DMS 273 (cell line): ENCODE measurements at regions not wholly inside any gene's neighbourhood (a gene's known extent, or its start where the extent isn't known, plus 50 kb on each side); places are given as distances from the start of the nearest gene placed in this dataset.
"Not testable (repeated sequence)": the region's sequence is repeated elsewhere in the genome, so short reads cannot be mapped to it uniquely, and the experiment has no call there.

Experiments used
- DNase-seq: peaks from one replicate; lab custom pipeline; 2025; ENCODE audit not compliant: unreplicated experiment; lab: John Stamatoyannopoulos, UW

DNA sequence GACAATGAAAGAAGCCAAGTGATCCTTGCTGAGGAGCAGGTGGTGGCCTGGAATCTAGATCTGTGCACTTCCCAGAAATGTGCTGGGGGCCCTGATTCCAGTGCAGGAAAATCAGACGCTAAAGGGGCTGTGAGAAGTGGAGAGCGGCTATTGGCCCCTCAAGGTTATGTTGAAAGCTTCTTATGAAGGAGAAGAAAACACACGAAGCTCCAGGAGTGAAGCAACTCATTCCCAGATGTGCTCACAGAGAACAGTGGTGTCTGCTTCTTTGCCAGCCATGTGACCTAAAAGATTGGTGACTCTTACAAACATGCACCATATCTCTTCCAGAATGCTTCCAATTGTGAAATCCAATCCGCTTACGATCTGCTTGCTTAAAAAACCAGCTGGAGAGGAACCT lies 679.3 kb upstream of the IGFBP3 start:
- DNase-seq, result no peak

DNA sequence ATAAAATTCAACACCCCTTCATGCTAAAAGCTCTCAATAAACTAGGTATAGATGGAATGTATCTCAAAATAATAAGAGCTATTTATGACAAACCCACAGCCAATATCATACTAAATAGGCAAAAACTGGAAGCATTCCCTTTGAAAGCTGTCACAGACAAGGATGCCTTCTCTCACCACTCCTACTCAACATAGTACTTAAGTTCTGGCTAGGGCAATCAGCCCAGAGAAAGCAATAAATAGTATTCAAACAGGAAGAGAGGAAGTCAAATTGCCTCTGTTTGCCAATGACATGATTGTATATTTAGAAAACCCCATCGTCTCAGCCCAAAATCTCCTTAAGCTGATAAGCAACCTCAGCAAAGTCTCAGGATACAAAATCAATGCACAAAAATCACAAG lies 673.8 kb upstream of the IGFBP3 start:
- DNase-seq, result not testable (repeated sequence)

DNA sequence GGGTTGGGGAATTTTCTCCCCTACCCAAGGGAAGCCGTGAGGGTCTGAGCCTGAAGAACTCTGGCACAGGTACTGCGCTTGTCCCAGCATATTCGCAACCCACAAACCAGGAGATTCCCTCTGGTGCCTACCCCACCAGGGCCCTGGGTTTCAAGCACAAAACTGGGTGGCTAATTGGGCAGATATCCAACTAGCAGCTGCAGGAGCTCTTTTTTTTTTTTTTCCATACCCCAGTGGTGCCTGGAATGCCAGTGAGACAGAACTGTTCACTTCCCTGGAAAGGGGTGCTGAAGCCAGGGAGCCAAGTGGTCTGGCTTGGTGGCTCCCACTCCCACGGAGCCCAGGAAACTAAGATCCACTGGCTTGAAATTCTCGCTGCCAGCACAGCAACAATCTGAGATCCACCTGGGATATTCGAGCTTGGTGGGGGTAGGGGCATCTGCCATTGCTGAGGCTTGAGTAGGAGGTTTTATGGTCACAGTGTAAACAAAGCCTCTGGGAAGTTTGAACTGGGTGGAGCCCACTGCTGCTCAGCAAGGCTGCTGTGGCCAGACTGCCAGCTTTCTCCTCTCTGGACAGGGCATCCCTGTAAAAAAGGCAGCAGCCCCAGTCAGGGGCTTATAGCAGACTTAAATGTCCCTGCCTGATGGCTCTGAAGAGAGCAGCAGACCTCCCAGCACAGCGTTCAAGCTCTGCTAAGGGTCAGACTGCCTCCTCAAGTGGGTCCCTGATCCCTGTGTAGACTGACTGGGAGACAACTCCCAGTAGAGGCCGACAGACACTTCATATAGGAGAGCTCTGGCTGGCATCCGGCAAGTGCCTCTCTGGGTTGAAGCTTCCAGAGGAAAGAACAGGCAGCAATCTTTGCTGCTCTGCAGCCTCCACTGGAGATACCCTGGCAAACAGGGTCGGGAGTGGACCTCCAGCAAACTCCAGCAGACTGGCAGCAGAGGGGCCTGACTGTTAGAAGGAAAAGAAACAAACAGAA lies 670.1 kb upstream of the IGFBP3 start:
- DNase-seq, result not testable (repeated sequence)

DNA sequence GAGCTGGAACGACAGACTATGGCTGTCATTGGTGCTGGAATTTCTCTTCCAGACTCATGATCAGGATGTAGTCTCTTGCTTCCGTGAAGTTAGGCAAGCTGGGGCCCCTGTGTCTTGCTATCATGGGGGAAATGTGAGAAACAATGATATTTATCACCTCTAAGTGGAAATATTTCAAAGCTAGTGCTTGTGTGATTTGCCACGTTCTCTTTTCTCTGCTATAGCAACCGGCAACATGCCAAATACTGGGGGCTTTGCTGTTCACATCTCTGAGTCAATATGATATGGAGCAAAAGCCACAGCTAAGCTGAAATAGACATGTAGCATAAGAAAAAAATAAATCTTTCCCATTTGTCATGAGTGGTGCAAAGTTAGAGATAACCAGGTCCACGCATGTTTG lies 668.2 kb upstream of the IGFBP3 start:
- no peak for DNase-seq

DNA sequence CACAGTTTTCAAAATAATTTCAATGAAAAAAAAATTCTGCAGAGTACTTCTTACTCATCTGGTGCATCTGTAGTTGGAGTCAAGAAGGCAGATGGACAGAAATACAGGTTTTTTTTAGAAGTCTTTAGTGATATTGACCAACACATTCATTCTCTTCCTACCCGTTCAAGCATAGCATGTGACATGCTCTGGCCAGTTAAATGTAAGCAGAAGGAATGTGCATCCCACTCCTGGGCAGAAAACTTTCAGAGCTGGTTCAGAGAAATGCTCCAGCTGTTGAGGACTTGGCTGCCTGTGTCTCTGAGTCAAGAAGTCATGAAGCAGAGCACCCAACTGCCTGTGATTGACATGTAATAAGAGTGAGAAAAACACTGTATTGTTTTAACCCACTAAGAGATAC lies 665.3 kb upstream of the IGFBP3 start:
- no peak for DNase-seq

DNA sequence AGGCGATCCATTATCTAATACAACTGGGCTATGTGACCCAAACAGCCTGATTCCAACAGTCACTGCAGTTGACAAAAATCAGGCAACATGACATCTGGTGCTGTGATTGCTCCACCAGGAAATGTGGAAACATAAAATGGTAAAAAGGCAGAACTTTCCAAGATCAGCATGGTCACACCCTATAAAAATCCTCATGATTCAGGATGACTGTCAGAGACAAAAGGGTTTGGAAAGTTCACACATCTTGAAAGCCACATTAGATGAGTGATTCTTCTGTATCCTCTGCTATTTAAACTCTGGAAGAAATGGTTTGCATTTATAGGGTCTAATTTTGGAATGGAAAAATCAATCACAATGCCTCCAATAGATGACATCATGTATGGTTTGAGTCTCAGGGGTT lies 662.6 kb upstream of the IGFBP3 start:
- no peak for DNase-seq

DNA sequence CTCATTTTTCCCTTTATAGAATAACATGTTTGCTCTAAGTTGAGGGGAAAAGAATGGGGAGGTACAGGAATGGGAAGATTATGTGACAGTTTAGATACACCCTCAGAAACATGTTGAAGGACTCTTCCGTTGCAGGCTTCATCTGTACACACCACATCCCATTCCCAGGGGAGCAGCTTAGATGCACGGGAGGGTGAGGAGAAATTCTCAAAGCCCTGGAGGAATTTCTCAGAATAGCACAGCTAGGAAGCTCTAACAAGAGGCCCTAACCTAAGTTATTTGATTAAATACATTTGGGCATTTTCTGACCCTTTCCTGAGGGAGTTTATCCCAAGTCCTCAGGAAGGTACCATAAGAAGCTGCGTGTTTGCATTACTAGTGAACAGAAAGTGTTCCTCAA lies 660.2 kb upstream of the IGFBP3 start:
- no peak for DNase-seq

DNA sequence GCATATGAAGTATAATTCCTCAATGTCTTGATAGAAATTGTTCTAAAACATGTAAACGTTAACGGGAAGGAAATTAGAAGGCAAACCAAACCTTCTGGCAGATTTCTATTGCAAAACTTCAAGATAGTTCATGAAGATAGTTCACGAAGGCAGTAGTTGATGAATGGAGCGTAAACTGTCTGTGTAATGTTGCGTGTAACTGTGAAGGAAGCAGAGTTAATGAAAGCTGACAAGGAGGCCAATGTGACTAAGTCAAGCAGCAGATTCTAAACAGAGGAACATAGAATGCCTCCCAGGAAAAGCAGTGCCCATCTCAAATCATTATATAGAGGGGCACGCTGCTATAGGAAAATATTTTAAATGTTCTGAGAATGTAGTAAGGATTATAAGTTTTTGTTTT lies 659.7 kb upstream of the IGFBP3 start:
- DNase-seq, result no peak

DNA sequence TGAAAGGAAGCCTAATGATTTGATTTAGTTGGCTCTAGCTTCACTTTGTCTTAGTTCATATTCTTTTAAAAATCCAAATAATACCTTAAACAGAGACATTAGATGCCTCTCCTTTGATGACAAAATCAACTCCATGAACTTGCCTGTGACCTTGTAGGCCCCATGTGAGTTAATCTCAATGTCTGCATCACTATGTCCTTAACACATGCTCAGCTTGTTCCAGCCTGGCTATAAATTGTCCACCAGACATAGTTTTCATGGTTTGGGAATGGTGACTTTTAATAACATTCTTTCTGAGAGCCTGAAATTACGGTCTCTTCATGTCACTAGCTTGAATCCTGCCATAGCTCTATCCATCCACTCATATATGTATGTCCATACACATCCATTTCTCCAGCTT lies 656.3 kb upstream of the IGFBP3 start:
- DNase-seq, result no peak

DNA sequence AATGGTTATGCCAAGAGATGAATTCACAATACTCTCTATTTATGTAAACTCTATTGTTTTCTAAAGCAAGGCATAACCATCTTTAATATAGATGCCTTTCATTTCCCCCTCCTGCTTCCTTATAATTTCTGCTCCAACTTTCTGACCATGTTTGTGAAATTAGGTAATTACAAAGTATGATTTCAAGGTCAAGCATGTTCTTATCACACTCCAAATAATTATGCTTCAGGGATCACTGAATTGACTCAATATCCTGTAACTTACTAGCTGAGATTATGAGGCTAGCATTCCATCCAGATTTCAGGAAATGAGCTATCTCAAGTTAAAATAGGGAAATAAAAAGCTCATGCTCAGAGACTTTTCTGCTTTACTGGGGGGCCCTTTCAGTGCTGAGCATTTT lies 655.9 kb upstream of the IGFBP3 start:
- DNase-seq, result no peak

DNA sequence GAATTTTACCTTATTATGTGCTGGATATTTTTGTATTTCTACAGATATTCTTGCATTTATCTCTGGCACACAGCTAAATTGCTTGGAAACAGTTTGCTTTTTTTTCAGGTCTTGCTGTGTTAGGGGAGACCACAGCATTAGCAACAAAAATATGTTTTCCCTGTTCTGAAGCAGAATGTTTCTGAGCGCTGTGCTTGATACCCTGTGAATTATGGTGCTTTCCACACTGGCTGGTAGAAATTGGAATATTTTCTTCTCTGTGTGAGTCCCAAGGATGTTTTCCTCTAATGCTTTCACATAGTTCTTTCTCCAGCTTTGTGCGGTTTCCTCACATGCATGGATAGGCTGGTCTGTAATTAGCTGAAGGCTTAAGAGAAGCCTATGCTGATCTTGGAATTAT lies 651.6 kb upstream of the IGFBP3 start:
- DNase-seq, result no peak

DNA sequence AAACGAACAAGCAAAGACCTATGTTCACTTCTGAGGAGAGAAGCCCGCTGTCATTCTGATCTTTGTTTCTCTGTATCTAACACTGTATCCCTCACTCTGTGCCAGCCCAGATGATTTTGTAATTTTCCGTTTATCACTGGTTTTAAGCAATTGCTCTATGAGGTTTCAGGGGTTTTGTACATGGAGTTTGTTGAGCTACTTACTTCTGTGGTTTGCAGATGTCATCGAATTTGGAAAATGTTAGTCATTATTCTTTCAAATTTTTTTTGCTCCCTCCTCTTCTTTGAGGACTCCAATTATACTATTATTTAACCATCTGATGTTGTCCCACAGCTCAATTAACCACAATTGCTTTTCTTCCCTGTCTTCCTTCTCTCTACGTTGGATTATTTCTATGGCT lies 650.9 kb upstream of the IGFBP3 start:
- DNase-seq, result no peak

DNA sequence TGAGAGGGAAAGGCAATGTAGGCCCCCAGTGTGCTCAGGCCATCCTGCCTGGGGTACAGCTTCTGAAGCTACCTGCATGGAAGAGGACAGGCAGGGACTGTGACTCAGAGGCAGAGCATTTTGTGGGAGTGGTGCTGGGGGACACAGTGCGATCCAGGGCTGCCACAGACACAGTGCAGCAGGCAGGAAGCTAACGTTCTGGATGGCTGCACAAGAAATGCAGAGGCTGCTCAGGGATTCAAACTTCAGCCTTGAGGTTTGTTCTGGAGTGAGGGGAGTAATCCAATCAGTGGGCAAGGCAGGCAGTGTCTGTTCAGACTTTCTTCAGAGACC lies 648.0 kb upstream of the IGFBP3 start:
- DNase-seq, result no peak

DNA sequence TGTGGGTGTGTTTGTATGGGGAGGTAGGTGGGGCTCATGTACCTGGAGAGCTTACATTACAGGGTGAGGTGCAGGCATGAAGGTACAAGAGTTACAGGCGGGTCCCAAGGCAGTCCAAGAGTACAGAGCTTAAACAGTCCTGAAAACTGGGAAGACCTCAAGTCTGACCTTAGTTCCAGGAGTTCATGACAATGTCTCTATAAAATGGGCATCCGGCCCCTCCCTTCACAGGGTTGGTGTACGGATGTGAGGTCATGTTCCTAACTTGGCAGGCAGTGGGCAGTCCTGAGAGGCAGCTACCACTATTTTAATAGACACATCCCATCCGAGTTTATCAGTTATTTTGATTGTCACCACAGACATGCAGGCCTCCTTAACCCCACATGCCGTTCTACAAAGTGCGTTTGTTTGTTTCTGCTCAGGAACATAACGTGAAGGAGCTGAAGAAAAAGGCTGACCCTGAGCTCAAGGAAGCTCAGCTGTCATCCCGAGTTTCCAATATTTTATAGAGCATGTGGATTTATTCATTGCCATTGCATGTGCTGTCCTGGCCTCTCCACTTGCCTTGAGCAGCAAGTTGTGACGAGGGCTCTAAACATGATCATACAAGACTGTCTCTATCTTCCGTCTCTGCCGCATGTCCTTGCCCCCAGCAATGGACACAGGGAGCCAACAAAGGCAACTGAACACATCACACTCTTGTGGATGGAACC lies 647.5 kb upstream of the IGFBP3 start:
- no peak for DNase-seq

DNA sequence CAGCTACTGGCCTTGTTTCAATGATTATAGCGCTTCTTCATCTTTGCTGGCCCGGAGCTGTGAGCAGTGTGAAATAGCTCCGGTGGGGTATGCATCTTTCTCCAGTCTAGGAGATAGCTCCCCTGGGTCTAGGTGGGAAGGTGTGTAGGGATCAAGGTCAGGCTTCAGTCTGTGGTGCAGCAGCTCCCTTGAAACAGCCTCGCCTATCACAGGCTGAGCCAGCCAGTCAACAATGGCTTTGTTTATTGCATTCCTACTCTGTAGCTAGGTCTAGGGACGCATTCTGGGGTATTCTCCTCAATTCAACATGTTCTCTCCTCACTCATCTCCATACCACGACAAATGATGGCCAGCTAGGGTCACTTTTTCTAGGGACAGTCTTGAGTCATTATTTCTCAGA lies 646.8 kb upstream of the IGFBP3 start:
- DNase-seq, result no peak

DNA sequence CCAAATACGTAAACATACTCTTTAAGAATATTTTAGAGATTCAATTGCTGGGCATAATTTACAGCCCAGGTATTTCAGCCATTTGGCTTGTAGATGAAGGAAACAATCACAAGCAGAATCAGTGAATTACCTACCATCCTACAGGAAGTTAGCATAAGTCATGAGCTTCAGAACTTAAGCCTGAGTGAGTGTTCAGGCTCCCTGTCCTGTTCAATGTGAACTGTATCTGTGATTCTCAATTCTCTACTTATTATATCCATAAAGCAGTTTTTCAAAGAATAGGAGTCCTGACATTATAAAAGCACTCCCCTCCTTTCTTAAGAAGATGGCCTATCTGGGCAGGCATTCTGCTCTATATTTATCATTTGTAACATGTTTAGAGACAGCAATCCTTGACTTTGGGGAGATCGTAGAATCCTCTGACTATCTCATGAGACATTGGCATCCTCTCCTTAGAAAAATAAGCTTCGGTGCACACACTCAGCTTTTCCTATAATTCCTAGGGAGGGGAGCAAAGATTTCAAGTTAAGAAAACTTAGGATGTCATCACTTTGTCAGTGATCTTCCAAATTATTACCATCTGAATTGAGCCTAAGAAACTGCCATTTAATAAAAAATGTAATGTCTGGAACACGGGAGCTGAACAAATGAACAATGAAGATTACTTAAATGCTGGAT lies 645.2 kb upstream of the IGFBP3 start:
- DNase-seq, result no peak

DNA sequence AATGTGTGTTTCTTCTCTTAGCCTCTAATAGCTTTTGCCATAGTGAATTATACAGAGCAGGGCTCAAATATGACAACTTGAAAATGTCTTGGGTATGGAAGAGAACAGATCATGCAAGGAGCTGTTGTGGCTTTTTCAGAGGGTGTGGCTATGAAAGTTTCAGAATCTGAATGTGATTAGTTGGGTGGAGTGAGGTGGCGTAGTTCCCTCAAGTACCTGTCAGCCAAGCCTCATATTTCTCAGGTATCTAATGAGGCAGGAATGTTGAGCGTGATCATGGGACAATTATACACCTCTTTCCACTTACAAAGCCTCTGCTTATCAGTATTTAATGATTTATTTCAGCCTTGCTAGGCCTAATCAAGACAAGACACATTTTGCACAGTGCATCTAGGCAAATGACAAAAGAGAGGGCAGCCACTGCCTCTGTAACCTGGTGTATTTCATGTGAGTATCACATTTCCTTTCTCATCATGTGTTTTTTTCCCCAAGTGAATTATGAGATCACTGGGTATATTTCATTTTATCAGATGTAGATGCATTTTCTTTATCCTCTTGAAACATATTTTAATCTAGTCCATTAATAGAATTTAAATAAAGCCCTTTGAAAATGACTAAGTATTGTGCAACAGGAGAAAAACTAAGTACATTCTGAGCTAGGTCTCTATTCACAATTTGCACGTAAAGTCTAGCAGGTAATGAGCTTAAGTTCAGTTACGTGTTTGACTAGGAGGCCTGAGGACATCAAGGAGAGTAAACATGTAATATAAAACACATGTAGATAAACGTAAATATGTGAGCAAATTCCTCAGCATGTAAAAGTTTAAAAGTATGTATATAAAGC lies 644.4 kb upstream of the IGFBP3 start:
- no peak for DNase-seq

DNA sequence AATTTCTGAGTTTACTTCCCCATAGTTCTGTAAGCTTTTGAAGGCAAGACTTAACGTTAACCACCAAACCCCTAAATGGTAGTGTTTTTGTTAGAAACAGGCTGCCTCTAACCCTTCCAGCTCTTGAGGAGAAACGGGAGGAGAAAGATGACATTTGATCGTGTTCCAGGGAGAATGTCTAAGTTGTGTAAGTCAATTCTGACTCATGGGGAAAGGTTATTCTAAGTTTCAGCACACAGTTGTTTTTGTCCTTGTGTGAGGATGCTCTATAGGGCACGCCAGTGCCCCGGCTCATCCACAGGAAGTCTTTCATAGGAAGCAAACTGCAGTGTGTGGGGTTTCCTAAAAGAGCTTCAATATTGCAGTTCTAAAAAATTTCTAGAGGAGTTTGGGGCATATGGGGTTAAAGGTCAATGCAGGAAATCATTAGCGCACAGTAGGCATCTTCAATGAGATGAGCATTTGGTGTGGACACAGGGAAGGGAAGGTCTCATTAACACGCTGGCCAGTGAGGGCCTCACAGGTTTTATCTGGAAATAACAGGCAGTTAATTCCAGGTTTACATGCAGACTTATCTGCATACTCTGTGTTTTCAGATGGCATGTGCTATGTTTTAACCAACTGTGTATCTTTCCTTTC lies 638.2 kb upstream of the IGFBP3 start:
- DNase-seq, result no peak

DNA sequence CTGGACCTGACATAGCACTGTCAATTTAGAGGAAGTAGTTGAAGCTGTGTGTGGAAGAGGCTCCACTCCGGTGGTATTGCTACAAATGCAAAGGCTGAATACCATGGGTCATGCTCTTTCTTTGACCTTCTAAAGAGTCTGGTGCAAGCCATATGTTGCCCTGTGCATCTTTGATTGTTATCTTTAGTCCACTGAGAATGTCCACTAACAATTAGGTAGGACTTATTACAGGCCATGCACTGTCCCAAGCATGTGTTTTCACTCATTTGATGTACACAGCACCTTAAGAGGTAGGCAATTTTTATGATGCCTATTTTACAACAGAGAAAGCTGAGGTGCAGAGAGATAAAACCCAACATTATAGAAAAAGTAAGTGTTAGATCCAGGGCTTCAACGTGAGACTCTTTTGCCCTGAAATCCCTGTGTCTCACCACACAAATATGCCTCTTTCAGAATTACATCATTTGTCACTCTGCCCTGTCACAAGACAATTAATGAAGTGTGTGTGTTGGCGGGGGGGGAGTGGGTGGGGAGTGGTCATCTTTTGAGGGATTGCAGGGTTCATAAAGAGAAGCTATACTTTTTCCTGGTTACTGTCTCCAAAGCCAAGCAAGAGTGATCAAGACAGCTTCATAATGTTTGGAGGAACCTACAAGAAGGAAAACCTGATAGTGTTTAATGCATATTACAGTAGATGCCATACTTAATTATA lies 637.6 kb upstream of the IGFBP3 start:
- DNase-seq, result no peak

DNA sequence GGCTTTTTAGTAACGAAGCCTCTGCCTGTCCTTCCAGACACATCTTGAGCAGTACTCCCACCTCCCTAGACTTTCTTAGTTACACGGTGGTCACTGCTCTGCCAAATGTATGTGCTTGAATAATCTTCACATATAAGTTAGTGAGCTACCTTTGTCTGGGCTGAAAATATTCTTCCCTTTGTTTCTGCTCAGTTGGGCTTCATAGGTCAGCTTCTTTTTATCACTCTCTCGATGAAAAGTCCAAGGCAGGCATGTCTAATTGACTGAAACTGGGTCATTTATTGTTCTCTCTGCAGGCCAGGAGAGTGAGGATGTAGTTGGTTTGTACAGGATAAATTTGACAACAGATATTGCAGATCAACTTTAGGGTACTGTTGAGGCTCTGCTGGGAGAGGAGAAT lies 636.7 kb upstream of the IGFBP3 start:
- DNase-seq, result no peak
